ENCODE measurements at regions not wholly inside any gene's neighbourhood (a gene's known extent, or its start where the extent isn't known, plus 50 kb on each side); places are given as distances from the start of the nearest gene placed in this dataset.

- TF ChIP-seq ZNF879 (CRISPR knock-in tag; IDR thresholded peaks at IDR 0.05) (no peak), DPF2 (CRISPR knock-in tag; IDR thresholded peaks at IDR 0.05; ENCODE audit: borderline replicate concordance, low read depth) (no peak), SMARCC2 (IDR thresholded peaks at IDR 0.05) (no peak), THAP11 (CRISPR knock-in tag; IDR thresholded peaks at IDR 0.05) (no peak), ZNF12 (CRISPR knock-in tag; IDR thresholded peaks at IDR 0.05) (no peak), ETV6 (CRISPR knock-in tag; conservative IDR thresholded peaks at IDR 0.05) (no peak), CEBPB (IDR thresholded peaks at IDR 0.05; ENCODE audit: borderline replicate concordance, low read depth, low read length) (no peak), NCOA5 (CRISPR knock-in tag; IDR thresholded peaks at IDR 0.05) (no peak)
Measured at GRCh38 chr18:51801514-51801913, 538.5 kb upstream of the DCC start.

All from HepG2 (cell line).